Activated effector memory CD4-positive, alpha-beta T cell treated with Interleukin-2 at 50 U/mL for 16 hours (primary cell): ENCODE measurements at regions not wholly inside any gene's neighbourhood (a gene's known extent, or its start where the extent isn't known, plus 50 kb on each side); places are given as distances from the start of the nearest gene placed in this dataset.

Experiments
- DNase-seq: peaks from one replicate; pipeline ENCODE4 v3.0.0-alpha.2; 2020

- no peak for DNase-seq
These were observed 330.7 kb downstream of the CDH26 start for GRCh38 chr20:60288945-60289344.

- no peak for DNase-seq
These were observed 333.8 kb downstream of the CDH26 start for GRCh38 chr20:60292001-60292520.

DNA sequence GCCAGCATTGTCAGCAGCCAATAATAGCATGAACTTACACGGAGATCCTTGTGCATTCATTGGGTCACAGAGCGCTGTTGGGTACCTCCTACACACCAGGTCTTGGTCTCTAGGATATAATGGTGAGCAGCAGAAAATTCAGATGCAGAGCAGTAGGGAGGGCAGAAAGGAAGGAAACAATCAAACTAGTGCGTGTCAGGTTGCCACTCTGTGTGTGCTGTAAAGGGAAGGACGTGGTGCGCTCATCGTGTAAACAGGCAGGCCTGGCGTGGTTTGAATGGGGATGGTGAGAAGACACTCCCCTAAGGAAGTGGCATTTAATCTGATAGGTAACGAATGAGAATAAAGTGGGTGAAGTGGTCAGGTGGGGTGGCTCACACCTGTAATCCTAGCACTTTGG lies 336.4 kb downstream of the CDH26 start:
- no peak for DNase-seq

DNA sequence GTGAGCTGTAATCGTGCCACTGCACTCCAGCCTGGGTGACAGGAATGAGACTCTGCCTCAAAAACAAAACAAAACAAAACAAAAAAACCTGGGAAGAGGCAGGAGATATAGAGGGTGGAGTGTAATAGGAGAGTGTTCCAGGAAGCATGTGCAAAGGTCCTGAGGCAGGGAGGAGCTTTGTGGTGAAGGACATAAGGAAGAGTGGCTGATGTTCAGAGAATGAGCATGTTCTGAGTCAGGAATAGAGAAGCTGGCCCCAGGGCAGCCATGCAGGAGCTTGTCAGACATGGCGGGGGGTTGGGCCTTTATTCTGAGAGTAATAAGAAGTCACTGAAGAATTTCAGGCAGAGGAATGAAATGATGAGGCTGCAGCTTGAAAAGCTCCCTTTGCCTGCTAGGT lies 337.0 kb downstream of the CDH26 start:
- no peak for DNase-seq

- DNase-seq, result no peak
These were observed 339.4 kb downstream of the CDH26 start for GRCh38 chr20:60297649-60298048.

GRCh38 chr20:60298647-60299046 lies 340.4 kb downstream of the CDH26 start:
- DNase-seq, result no peak

DNA sequence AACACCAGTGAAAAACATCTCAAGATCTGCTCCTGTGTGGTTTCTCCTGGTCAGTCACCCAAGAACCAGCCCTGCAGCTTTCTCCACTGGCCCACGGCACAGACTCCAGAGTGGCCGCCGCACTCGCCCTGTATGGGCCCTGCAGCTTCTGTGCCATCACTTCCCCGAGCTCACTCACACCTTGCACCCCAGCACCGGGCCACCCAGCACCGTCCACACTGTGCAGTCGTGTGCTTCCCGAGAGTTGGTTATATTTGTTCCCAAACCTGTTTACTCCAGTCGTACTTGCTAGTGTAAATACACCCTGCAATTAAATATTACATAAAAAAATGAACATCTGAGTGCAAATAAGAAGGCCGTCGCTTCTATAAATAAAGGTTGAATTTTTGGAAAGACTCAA lies 341.7 kb downstream of the CDH26 start:
- no peak for DNase-seq

DNA sequence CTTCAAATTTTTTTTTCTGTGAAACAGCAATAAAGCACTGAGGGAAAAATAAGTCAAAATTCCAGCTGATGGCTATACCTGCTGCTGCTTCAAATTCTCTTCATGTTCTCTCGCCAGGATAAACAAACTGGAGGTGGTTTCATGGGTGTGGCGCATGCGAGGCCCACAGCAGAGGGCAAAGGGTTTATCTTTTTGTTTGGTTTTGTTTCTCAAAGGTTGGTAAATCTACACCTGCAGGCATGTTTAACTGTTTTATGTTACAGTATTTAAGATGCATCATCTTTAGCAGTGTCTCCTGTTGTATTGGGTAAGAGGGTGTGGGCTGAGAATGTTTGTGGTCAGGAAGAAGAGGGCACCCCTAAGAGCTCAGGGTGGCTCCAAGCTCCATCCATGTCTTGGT lies 342.2 kb downstream of the CDH26 start:
- no peak for DNase-seq

GRCh38 chr20:60302875-60303274 lies 344.7 kb downstream of the CDH26 start:
- DNase-seq, result no peak

DNA sequence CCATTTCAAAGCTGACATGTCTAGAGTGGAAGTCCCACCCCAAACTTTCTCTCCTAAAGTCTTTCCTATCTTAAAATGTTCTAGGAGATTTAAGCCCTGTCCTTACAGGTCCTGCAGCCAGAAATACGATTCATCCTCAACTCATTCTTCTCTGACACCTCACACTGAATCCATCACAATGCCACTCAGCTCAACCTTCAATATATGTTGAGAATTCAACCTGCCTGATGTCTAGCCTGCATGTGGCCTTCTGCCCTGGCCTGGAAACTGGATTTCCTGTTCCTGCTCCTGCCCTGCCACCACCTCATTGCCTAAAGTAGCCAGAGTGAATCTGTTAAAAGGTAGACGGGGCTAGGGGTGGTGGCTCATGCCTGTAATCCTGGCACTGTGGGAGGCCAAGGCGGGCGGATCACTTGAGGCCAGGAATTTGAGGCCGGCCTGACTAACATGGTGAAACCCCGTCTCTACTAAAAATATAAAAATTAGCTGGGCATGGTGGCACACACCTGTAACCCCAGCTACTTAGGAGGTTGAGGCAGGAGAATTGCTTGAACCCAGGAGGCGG lies 345.9 kb downstream of the CDH26 start:
- DNase-seq, result no peak

DNA sequence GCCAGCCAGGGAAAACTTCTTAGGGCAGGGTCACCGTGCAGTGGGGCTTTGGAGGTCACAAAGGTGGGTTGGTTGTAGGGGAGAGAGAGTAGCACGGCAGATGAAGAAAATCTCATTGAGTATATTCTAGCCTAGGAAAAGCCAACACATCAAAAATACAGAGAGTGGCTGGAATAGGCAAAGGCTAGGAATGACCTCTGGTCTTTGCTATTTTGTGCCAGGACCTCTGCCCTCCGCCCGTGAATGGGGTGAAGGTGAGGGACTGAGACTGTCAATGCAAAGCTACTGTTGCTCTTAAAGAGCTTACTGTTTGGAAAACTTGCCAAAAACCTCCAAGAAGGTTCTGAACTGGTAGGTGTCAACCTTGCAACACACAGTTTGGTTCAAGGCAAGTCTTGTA lies 346.7 kb downstream of the CDH26 start:
- DNase-seq, result no peak

DNA sequence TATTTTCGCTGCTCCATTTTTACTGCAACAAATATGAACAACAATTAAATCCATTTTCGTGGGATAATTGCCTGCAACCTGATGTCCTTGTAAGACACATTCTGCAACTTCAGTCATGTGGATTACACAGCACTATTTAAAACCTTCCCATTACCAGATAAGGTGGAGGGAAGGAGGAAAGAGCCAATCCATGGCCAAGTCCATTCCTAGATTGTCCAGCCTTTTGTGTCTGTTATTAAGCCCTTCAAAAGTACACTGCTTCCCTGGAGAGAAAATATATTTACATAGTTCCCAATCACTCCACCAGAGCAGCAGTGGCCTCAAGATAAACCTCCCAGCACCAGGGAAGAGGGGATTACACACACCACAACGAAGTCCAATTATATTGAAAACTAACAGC lies 347.9 kb downstream of the CDH26 start:
- DNase-seq, result no peak

DNA sequence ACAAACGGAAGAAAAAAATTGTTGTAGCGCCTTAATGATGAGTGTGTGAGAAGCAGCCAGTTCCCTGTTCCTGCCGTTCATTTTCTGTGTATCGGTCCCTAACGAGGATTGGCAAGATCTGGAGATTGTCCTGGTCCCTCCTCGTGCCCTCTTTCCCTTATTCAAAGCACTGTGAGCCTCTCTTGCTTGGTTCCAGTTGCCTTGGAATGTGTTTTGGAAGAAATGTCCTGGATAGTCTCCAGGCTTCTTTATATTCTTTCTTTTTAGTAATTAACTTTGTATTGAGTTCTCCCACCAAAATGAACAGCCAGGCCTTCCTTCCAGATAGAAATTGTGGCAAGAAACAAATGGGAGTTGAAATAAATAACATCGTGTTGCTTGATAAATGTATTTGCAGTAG lies 348.3 kb downstream of the CDH26 start:
- no peak for DNase-seq

- no peak for DNase-seq
These were observed 352.5 kb downstream of the CDH26 start for GRCh38 chr20:60310560-60311349.

DNA sequence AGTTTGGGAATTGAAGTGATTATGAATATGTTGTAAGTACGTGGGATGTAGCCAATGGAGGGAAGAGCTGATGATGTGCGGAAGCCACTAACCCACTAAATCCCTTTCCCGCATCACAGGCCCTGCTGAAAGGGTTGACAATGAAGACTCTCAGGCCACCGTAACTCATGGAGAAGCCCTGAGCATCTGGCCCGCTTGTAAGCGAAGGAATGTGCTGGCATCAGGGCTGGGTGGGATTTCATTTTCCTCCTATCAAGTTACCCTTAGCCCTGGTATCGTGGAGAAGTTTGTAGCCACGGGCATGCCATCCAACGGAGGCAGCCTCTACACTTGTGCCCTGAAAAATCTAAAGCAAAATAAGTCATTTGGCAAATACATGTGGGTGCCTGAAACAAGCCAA lies 355.0 kb downstream of the CDH26 start:
- DNase-seq, result no peak

DNA sequence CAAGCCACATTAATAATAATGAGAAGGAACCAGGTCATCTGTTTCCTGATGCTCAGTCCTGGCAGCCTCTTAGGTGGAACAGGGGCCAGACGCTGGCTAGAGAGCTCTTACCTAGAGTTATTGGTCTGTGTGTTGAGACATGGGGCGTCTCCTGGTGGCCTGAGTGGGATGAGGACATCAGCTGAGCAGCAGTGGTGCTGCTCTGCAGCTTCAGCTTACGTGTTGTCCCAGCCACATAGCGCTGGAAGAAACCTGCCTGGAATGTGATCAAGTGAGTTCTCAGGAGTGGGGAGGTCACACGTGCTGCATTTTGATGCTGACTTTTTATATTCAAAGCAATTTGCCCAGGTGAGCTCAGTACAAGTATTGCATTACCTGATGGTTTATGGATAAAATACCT lies 355.4 kb downstream of the CDH26 start:
- no peak for DNase-seq

GRCh38 chr20:60314727-60315126 lies 356.5 kb downstream of the CDH26 start:
- DNase-seq, result no peak

GRCh38 chr20:60316476-60317158 lies 358.4 kb downstream of the CDH26 start:
- DNase-seq, result no peak

DNA sequence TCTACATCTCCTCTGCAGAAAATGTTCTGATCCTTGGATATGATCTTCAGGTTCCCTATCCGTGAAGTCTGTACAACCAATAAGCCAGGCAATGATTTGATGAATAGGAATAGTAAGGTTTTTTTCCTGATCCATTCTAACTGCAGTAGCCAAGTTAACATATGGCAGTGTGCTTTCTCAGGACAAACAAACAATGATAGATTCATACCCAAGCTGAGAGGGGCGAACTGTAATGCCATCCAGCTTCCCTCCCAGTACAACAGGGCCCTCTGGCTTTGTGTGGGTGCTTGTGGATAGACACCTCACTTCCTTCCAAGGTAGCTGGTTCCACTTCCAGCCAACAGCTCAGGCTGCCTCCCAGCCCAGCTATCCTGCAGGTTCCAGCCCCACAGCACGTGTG lies 359.2 kb downstream of the CDH26 start:
- DNase-seq, result no peak

- no peak for DNase-seq
These were observed 363.4 kb downstream of the CDH26 start for GRCh38 chr20:60321601-60322000.

- DNase-seq, result no peak
These were observed 368.6 kb downstream of the CDH26 start for GRCh38 chr20:60326821-60327220.

- DNase-seq, result no peak
These were observed 369.9 kb downstream of the CDH26 start for GRCh38 chr20:60327971-60328660.

GRCh38 chr20:60330461-60330860 lies 372.2 kb downstream of the CDH26 start:
- no peak for DNase-seq
